Loucy (cell line): ENCODE measurements at regions not wholly inside any gene's neighbourhood (a gene's known extent, or its start where the extent isn't known, plus 50 kb on each side); places are given as distances from the start of the nearest gene placed in this dataset.

Experiments
- EZH2phosphoT487 ChIP-seq: fragments of 200-600 bp; IDR thresholded peaks from 2 replicates; pipeline ENCODE4 v1.6.1; 2018; ENCODE audit warnings: antibody characterized with exemption, mild to moderate bottlenecking, moderate library complexity, borderline replicate concordance
- TF ChIP-seq, protein P1 (sequence below): fragments of 200-600 bp; sonication (generic); conservative IDR thresholded peaks from 2 replicates; pipeline ENCODE4 v1.5.1; 2014; ENCODE audit warnings: mild to moderate bottlenecking, antibody characterized with exemption, low read length

DNA sequence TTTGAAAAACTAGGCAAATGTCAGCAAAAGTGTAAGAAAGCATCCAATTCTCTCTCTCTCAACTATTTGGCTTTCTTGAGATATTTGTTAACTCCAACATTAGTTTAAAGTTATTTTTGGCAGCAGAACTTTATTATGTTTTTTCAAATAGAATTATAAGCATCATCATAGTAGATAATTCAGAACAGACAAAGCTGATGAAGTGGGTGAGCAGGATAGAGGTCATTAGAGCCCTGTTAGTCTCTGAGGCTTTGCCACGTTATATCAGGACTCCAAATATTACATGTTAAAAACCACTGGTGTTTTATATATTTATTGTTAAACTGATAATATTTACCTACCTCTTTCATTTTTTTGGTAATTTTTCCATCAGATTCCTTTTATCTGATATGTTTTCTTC is 903.0 kb downstream of the FSTL5 start:
- TF ChIP-seq, protein P1, sequence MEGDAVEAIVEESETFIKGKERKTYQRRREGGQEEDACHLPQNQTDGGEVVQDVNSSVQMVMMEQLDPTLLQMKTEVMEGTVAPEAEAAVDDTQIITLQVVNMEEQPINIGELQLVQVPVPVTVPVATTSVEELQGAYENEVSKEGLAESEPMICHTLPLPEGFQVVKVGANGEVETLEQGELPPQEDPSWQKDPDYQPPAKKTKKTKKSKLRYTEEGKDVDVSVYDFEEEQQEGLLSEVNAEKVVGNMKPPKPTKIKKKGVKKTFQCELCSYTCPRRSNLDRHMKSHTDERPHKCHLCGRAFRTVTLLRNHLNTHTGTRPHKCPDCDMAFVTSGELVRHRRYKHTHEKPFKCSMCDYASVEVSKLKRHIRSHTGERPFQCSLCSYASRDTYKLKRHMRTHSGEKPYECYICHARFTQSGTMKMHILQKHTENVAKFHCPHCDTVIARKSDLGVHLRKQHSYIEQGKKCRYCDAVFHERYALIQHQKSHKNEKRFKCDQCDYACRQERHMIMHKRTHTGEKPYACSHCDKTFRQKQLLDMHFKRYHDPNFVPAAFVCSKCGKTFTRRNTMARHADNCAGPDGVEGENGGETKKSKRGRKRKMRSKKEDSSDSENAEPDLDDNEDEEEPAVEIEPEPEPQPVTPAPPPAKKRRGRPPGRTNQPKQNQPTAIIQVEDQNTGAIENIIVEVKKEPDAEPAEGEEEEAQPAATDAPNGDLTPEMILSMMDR, result no peak
- TF ChIP-seq EZH2phosphoT487, result no peak
